HL-60 (cell line): ENCODE measurements at regions not wholly inside any gene's neighbourhood (a gene's known extent, or its start where the extent isn't known, plus 50 kb on each side); places are given as distances from the start of the nearest gene placed in this dataset.

ENCODE experiments used
- DNase-seq, 2 experiments: peaks; one replicate each; pipeline ENCODE4 v3.0.0-alpha.2; 2010 to 2020; ENCODE audit warnings: low read depth in 1 of 2, low spot score in 1 of 2
- H3K27ac ChIP-seq: fragments of 250-450 bp; sonication (Bioruptor Pico); replicated peaks from 2 replicates; pipeline ENCODE4 v1.5.1; 2020; ENCODE audit warnings: mild to moderate bottlenecking, moderate library complexity
- H3K27me3 ChIP-seq: fragments of 250-450 bp; sonication (Bioruptor Pico); 2 replicates; pipeline ENCODE4 v1.5.1; 2021; ENCODE audit warnings: mild to moderate bottlenecking, moderate library complexity; ENCODE audit not compliant: insufficient read depth, poor library complexity, severe bottlenecking
- H3K4me3 ChIP-seq: replicated peaks from 2 replicates; pipeline ENCODE4 v1.5.1; 2011; ENCODE audit warnings: mild to moderate bottlenecking, control low read depth, low read length; ENCODE audit not compliant: insufficient read depth
- CTCF ChIP-seq: IDR thresholded peaks from one replicate; pipeline ENCODE4 v1.5.1; 2011; ENCODE audit warnings: low read length, control low read depth, inconsistent platforms; ENCODE audit not compliant: insufficient read depth
- GABPA ChIP-seq: IDR thresholded peaks from 2 replicates; pipeline ENCODE4 v1.6.1; 2012; ENCODE audit warnings: low read depth
- POLR2AphosphoS5 ChIP-seq: IDR thresholded peaks from 2 replicates; pipeline ENCODE4 v1.6.1; 2012; ENCODE audit warnings: low read depth
- REST ChIP-seq: IDR thresholded peaks from 2 replicates; pipeline ENCODE4 v1.6.1; 2012; ENCODE audit warnings: low read depth; ENCODE audit not compliant: insufficient replicate concordance
- SPI1 ChIP-seq: IDR thresholded peaks from 2 replicates; pipeline ENCODE4 v1.6.1; 2012; ENCODE audit warnings: low read depth, mild to moderate bottlenecking, borderline replicate concordance

GRCh38 chr16:60199150-60199549 is 1465.0 kb upstream of the GOT2 start:
- H3K27me3 ChIP-seq: no peaks in the 10 kb centered on the region
- DNase-seq: no peak
- no peak overlapping the region for H3K27ac ChIP-seq
- TF ChIP-seq CTCF (no peak), POLR2AphosphoS5 (no peak), SPI1 (no peak), REST (no peak), GABPA (no peak)
- H3K4me3 ChIP-seq: no peak overlapping the region

GRCh38 chr16:60181536-60181935 is 1447.4 kb upstream of the GOT2 start:
- DNase-seq: no peak
- no peak for TF ChIP-seq CTCF
- Histone ChIP-seq H3K4me3 (no peak overlapping the region), H3K27ac (no peak overlapping the region), H3K27me3 (no peaks in the 10 kb centered on the region)

GRCh38 chr16:60180609-60181008 is 1446.5 kb upstream of the GOT2 start:
- H3K27me3 ChIP-seq: no peaks in the 10 kb centered on the region
- no peak overlapping the region for H3K4me3 ChIP-seq
- no peak for DNase-seq
- no peak overlapping the region for H3K27ac ChIP-seq
- TF ChIP-seq SPI1 (no peak), REST (no peak)

GRCh38 chr16:60170196-60170595 is 1436.1 kb upstream of the GOT2 start:
- DNase-seq: no peak
- TF ChIP-seq CTCF (no peak), SPI1 (no peak), GABPA (no peak), POLR2AphosphoS5 (no peak), REST (no peak)
- H3K4me3 ChIP-seq: no peak overlapping the region
- H3K27ac ChIP-seq: no peak overlapping the region
- H3K27me3 ChIP-seq: no peaks in the 10 kb centered on the region
